GM12873 (cell line): ENCODE measurements at regions not wholly inside any gene's neighbourhood (a gene's known extent, or its start where the extent isn't known, plus 50 kb on each side); places are given as distances from the start of the nearest gene placed in this dataset.

ENCODE experiments used
- CTCF ChIP-seq: IDR thresholded peaks from 2 replicates; pipeline ENCODE4 v1.5.1; 2012; ENCODE audit warnings: low read depth, mild to moderate bottlenecking, moderate library complexity, low read length, control low read depth; ENCODE audit not compliant: insufficient read depth; ENCODE audit errors: missing control alignments

DNA sequence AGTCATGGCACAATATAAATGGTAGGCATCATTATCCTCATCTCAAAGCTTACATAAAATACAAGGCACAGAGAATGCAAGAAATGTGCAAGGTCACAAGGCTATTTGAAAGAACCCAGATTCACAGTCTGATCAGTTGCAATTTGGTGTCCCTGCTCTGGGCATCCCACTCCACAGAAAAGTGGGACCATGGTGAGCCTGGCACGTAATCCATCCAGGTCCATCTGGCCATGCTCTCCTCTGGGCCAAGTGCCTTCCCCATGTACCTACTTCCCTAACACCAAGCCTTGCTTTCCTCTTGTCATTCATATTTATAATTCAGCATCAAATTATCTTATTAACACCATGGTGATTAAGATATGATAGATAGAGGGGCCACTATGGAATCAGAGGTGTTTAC is 390.0 kb downstream of the CDH11 start:
- no peak for TF ChIP-seq CTCF

DNA sequence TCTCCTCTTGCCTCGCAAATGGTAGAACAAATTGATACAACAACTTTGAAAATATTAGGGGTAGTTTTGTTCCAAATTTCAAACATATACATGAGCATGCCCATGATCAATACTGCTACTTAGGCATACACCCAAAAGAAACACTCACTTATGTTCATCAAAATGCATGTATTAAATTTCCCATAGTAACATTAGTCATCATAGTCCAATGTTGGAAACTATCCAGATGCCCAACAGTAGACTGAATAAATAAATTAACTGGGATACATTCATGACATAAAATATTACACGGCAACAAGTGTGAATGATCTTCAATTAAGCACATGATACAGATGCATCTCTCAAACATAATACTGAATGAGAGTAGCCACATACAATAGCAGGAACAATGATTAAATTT is 391.6 kb downstream of the CDH11 start:
- TF ChIP-seq CTCF: no peak

DNA sequence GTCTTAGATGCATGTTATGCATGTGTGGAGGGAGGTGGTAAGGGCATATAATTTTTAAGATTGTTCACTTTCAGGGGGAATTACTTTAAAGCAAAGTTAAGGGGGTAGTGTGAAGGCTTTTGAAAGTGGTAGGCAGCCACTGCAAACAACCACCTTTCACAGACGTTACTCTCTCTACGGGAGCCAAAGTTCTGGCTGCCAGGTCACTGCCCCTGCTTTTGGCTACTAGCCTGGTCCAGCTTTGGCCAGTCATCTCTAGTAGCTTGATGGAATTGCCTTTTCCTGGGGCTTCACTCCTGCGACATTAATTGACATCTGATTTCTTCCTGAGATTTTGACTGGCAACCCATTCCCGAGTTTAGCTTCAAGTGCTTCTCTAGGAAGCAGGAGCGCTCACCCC is 397.5 kb downstream of the CDH11 start:
- no peak for TF ChIP-seq CTCF

DNA sequence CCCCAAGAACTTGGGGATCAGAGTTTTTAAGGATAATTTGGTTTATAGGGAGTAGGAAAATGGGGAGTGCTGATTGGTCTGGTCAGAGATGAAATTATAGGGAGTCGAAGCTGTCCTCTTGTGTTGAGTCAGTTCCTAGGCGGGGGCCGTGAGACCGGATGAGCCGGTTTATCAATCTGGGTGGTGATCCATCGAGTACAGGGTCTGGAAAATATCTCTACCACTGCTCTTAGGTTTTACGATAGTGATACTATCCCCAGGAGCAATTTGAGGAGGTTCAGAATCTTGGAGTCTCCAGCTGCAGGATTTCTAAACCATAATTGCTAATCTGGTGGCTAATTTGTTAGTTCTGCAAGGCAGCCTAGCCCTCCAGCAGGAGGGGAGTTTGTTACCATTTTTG is 403.4 kb downstream of the CDH11 start:
- TF ChIP-seq CTCF: no peak

GRCh38 chr16:64717871-64718270 is 404.0 kb downstream of the CDH11 start:
- no peak for TF ChIP-seq CTCF

DNA sequence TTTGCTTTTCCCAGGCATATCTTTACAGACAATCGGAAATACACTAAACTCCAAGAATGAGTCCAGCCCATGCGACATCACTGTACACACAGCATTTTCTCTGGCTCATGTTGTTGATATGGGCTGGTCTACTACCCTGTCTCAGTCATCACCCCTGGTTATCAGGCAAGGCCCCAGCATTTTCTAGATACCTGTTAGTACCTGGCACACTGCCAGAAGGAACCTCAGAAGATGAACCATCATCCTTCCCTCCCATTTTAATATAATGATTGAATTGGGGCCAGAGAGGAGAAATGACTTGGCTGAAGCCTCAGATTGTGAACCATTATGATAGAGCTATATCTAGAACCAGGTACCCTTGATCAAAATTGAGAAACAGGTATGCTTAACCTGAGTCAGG is 406.2 kb downstream of the CDH11 start:
- TF ChIP-seq CTCF: no peak

DNA sequence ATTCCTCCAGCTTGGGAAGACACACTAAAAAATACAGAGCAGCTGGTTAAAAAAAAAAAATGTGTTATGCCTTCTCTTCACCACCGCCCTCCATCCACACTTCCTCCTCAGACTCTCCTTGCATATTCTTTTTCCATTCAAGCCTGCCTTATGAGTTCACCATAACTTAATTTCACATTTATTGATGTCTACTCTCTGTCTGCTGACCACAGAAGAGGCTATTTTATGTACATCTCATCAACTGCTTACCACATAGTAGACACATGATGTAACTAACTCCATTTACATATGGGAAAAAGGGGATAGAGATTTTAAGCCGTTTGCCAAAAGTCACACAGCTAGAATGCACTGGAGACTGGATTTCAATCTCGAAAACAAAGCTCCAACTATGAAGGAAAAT is 409.8 kb downstream of the CDH11 start:
- TF ChIP-seq CTCF: no peak

- TF ChIP-seq CTCF: no peak
Measured at GRCh38 chr16:64711596-64711995, 410.3 kb downstream of the CDH11 start.
